DOHH2 (cell line): ENCODE measurements at regions not wholly inside any gene's neighbourhood (a gene's known extent, or its start where the extent isn't known, plus 50 kb on each side); places are given as distances from the start of the nearest gene placed in this dataset.

Source experiments
- H3F3A ChIP-seq: fragments of 200-600 bp; sonication (generic), shearing (Covaris generic); 2 replicates; pipeline ENCODE4 v1.6.0; 2016; ENCODE audit warnings: antibody characterized with exemption, mild to moderate bottlenecking; ENCODE audit not compliant: control insufficient read depth, insufficient read depth
- H3K27ac ChIP-seq: fragments of 200-600 bp; sonication (generic); 2 replicates; pipeline ENCODE4 v1.5.1; 2014; ENCODE audit warnings: low read depth, mild to moderate bottlenecking, low read length, moderate library complexity
- H3K27me3 ChIP-seq: fragments of 200-600 bp; sonication (generic); 2 replicates; pipeline ENCODE4 v1.6.1; 2014; ENCODE audit warnings: mild to moderate bottlenecking, low read length, mixed read lengths; ENCODE audit not compliant: control insufficient read depth
- H3K36me3 ChIP-seq: fragments of 200-600 bp; sonication (generic); 2 replicates; pipeline ENCODE4 v1.6.1; 2014; ENCODE audit warnings: mild to moderate bottlenecking, low read length, moderate library complexity, mixed read lengths; ENCODE audit not compliant: control insufficient read depth
- H3K4me1 ChIP-seq: fragments of 200-600 bp; sonication (generic); 2 replicates; pipeline ENCODE4 v1.6.1; 2014; ENCODE audit warnings: mild to moderate bottlenecking, low read length, mixed read lengths; ENCODE audit not compliant: control insufficient read depth
- H3K4me2 ChIP-seq: fragments of 200-600 bp; sonication (generic); 2 replicates; pipeline ENCODE4 v1.6.0; 2014; ENCODE audit warnings: mild to moderate bottlenecking, low read length, moderate library complexity
- H3K4me3 ChIP-seq: fragments of 200-600 bp; sonication (generic); 2 replicates; pipeline ENCODE4 v1.5.1; 2014; ENCODE audit warnings: mild to moderate bottlenecking, low read length, mixed read lengths
- H3K79me2 ChIP-seq: fragments of 200-600 bp; sonication (generic); 2 replicates; pipeline ENCODE4 v1.6.1; 2014; ENCODE audit warnings: mild to moderate bottlenecking, low read length, mixed read lengths; ENCODE audit not compliant: control insufficient read depth
- H3K9me2 ChIP-seq: fragments of 200-600 bp; sonication (generic); replicated peaks from 2 replicates; pipeline ENCODE4 v1.6.1; 2014; ENCODE audit warnings: mild to moderate bottlenecking, low read length, mixed read lengths; ENCODE audit not compliant: control insufficient read depth
- H3K9me3 ChIP-seq: fragments of 200-600 bp; sonication (generic); 2 replicates; pipeline ENCODE4 v1.6.1; 2014; ENCODE audit warnings: antibody characterized with exemption, low read length, mixed read lengths; ENCODE audit not compliant: control insufficient read depth, insufficient read depth
- H4K20me1 ChIP-seq: fragments of 200-600 bp; sonication (generic); 2 replicates; pipeline ENCODE4 v1.6.0; 2014; ENCODE audit warnings: low read depth, mild to moderate bottlenecking, antibody characterized with exemption, low read length, moderate library complexity; ENCODE audit not compliant: control insufficient read depth, insufficient read depth
- EZH2phosphoT487 ChIP-seq: fragments of 200-600 bp; sonication (generic); IDR thresholded peaks from 2 replicates; pipeline ENCODE4 v1.6.1; 2017; ENCODE audit warnings: borderline replicate concordance, mild to moderate bottlenecking, antibody characterized with exemption, low read length, moderate library complexity, mixed read lengths
- TF ChIP-seq, protein P1 (sequence below): fragments of 200-600 bp; sonication (generic); IDR thresholded peaks from one replicate; pipeline ENCODE4 v1.5.1; 2014; ENCODE audit warnings: antibody characterized with exemption, mild to moderate bottlenecking, low read depth, low read length; ENCODE audit not compliant: poor library complexity, severe bottlenecking

DNA sequence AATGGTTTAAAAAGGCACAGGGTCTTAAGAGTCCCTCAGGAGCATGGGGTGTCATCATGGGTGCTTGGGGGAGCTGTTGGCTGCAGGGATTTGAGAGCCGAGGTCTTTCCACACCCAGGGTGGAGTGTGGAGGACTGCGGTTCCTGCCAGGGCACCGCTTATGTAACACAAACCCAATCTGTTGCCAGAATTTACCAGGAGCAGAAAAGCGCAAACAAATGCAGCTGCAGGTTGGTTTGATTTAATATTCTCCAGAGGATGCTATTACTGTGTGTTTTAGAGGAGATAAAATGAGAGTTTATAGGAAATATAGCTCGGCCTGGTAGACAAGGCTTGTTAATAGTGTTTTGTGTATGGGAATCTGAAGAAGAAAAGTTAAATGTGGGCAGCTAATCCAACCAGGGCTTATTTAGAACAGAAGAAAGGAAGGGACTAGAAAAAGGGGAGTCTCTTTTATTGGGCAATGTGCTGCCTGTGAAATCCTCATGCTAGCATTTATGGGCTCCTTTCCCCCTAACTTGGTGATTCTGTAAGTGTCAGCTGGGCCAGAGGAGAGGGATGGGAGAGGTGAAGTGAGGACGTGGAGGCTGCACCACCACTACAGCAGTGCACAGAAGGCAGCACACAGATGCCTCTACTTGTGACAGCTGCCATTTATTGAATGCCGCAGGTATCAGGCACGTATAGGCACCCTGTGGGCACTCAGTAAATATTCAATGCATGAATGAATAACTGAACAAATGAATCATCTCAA lies 174.7 kb downstream of the KATNIP start:
- TF ChIP-seq EZH2phosphoT487, result no peak
- TF ChIP-seq, protein P1, sequence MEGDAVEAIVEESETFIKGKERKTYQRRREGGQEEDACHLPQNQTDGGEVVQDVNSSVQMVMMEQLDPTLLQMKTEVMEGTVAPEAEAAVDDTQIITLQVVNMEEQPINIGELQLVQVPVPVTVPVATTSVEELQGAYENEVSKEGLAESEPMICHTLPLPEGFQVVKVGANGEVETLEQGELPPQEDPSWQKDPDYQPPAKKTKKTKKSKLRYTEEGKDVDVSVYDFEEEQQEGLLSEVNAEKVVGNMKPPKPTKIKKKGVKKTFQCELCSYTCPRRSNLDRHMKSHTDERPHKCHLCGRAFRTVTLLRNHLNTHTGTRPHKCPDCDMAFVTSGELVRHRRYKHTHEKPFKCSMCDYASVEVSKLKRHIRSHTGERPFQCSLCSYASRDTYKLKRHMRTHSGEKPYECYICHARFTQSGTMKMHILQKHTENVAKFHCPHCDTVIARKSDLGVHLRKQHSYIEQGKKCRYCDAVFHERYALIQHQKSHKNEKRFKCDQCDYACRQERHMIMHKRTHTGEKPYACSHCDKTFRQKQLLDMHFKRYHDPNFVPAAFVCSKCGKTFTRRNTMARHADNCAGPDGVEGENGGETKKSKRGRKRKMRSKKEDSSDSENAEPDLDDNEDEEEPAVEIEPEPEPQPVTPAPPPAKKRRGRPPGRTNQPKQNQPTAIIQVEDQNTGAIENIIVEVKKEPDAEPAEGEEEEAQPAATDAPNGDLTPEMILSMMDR, result no peak
- no peaks in the 10 kb centered on the region for H3K9me2 ChIP-seq
- no peaks in the 10 kb centered on the region for H3K36me3 ChIP-seq
- H3K4me3 ChIP-seq, result no peak overlapping the region
- H3K4me1 ChIP-seq, result no peaks in the 10 kb centered on the region
- H3K27ac ChIP-seq, result no peak overlapping the region
- H3K27me3 ChIP-seq, result no peaks in the 10 kb centered on the region
- H3F3A ChIP-seq, result no peaks in the 10 kb centered on the region
- H3K4me2 ChIP-seq, result no peak overlapping the region
- H3K9me3 ChIP-seq, result no peaks in the 10 kb centered on the region
- H3K79me2 ChIP-seq, result no peaks in the 10 kb centered on the region
- H4K20me1 ChIP-seq, result no peaks in the 10 kb centered on the region

DNA sequence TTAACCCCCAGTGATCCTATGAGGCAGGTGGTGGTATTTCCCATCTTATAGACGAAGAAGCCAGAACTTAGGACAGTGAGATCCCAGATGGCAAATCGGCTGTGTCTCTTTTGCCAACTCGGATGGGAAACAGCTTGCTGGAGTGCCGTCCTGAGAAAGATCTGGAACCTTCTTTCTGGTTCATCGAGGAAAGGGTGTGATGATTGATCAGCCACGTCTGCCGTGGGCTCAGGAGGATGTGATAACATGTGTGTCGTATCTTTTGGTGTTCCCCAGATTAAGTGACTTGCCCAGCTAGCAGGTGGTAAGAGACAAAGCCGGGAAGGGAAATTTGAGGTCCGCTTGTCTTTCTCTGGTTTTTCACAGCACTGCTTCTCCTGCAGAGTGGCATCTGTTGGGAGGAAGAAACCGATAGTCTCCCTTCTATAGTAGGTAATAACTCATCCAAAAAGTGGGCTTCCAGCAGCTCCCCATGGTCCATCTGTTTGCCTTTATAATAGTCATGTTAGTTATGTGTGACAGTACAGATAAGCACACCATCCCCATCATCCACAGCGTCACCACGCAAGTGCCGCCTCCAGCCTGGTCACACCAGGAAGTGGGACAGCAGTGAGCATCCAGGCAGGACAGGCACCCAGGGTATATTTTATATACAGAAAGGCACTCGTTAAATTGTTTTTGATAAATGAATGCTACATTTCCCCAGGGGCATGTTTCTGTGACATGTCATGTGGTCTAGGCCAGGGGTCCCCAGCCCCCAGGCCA lies 175.5 kb downstream of the KATNIP start:
- Histone ChIP-seq H3K36me3 (no peaks in the 10 kb centered on the region), H4K20me1 (no peaks in the 10 kb centered on the region), H3K9me3 (no peaks in the 10 kb centered on the region), H3K4me1 (no peaks in the 10 kb centered on the region), H3K27me3 (no peaks in the 10 kb centered on the region), H3K79me2 (no peaks in the 10 kb centered on the region), H3F3A (no peaks in the 10 kb centered on the region), H3K27ac (no peak overlapping the region), H3K4me2 (no peak overlapping the region), H3K9me2 (no peaks in the 10 kb centered on the region), H3K4me3 (no peak overlapping the region)
- TF ChIP-seq EZH2phosphoT487, result no peak
- TF ChIP-seq, protein P1, result no peak

DNA sequence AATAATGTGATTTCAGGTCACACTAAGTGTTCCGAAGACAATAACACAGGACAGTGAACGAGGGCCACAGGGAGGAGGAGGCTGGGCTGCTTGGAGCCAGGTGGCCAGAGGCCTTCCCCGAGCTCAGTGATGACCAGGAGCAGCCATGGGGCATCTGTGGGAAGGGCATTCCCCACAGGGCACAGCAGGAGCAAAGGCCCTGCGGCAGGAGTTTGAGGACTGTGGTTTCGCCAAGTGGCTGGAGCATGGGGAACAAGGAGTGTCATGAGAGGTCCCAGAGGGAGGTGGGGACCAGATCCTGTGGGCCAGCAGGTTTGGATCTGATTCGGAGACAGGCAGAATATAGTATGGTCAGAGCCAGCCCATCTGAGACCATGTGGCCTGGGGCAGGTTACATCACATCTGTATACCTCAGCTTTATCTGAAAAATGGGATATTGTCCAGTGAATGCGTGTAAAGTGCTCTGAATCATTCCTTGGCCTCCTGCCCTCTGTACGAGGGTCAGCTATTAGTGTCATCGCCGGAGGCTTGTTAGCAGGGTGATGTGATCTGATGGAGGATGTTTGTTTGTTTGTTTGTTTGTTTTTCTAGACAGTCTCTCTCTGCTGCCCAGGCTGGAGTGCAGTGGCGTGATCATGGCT lies 176.8 kb downstream of the KATNIP start:
- no peaks in the 10 kb centered on the region for H3K27me3 ChIP-seq
- no peaks in the 10 kb centered on the region for H4K20me1 ChIP-seq
- H3K79me2 ChIP-seq, result no peaks in the 10 kb centered on the region
- no peaks in the 10 kb centered on the region for H3F3A ChIP-seq
- H3K27ac ChIP-seq, result no peak overlapping the region
- no peaks in the 10 kb centered on the region for H3K4me1 ChIP-seq
- H3K9me3 ChIP-seq, result no peaks in the 10 kb centered on the region
- H3K9me2 ChIP-seq, result no peaks in the 10 kb centered on the region
- no peaks in the 10 kb centered on the region for H3K36me3 ChIP-seq
- TF ChIP-seq EZH2phosphoT487, result no peak
- TF ChIP-seq, protein P1, result no peak
- H3K4me3 ChIP-seq, result no peak overlapping the region
- H3K4me2 ChIP-seq, result no peak overlapping the region
